Astrocyte (in vitro differentiated cells and primary cell): ENCODE measurements at regions not wholly inside any gene's neighbourhood (a gene's known extent, or its start where the extent isn't known, plus 50 kb on each side); places are given as distances from the start of the nearest gene placed in this dataset.
"Not testable (repeated sequence)": the region's sequence is repeated elsewhere in the genome, so short reads cannot be mapped to it uniquely, and the experiment has no call there.

Source experiments
- EZH2 ChIP-seq: IDR thresholded peaks from 2 replicates; pipeline ENCODE4 v1.6.1; 2012; ENCODE audit warnings: mild to moderate bottlenecking, low read length, inconsistent platforms; ENCODE audit not compliant: insufficient read depth
- TF ChIP-seq, protein P1 (sequence below): IDR thresholded peaks from 2 replicates; pipeline ENCODE4 v1.5.1; 2011; ENCODE audit warnings: low read depth, mild to moderate bottlenecking, inconsistent platforms, low read length, moderate library complexity; ENCODE audit not compliant: insufficient read depth

DNA sequence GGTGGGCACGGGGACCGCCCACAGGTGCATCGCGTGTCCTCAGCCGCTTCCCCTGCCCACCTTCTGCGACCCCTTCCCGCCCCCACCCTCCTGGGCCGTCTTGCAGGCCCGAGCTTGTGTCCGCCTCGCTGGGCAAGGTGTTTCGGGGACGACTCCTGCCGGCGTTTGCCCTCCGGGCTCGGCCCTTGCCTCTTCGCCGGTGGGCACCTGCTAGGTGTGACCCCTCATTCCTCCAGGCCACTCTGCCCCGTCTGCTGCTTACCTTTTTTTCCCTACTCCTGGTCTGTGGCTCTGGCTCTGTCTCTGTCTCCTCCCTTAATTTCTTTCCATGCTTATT, 219.7 kb downstream of the RTP5 start:
- TF ChIP-seq EZH2 = not testable (repeated sequence)
- TF ChIP-seq, protein P1, sequence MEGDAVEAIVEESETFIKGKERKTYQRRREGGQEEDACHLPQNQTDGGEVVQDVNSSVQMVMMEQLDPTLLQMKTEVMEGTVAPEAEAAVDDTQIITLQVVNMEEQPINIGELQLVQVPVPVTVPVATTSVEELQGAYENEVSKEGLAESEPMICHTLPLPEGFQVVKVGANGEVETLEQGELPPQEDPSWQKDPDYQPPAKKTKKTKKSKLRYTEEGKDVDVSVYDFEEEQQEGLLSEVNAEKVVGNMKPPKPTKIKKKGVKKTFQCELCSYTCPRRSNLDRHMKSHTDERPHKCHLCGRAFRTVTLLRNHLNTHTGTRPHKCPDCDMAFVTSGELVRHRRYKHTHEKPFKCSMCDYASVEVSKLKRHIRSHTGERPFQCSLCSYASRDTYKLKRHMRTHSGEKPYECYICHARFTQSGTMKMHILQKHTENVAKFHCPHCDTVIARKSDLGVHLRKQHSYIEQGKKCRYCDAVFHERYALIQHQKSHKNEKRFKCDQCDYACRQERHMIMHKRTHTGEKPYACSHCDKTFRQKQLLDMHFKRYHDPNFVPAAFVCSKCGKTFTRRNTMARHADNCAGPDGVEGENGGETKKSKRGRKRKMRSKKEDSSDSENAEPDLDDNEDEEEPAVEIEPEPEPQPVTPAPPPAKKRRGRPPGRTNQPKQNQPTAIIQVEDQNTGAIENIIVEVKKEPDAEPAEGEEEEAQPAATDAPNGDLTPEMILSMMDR = not testable (repeated sequence)
